NCI-H1417 treated with DMSO at 0.1 percent for 48 hours (cell line): ENCODE measurements at regions not wholly inside any gene's neighbourhood (a gene's known extent, or its start where the extent isn't known, plus 50 kb on each side); places are given as distances from the start of the nearest gene placed in this dataset.
"Not testable (repeated sequence)": the region's sequence is repeated elsewhere in the genome, so short reads cannot be mapped to it uniquely, and the experiment has no call there.

Experiments used
- DNase-seq: peaks from one replicate; lab custom pipeline; 2025; lab: John Stamatoyannopoulos, UW

GRCh38 chr6:7016226-7016625, 91.5 kb upstream of the RREB1 start:
- DNase-seq, result no peak

- no peak for DNase-seq
These were observed 86.5 kb upstream of the RREB1 start for GRCh38 chr6:7021301-7021700.

GRCh38 chr6:7025861-7026260, 81.9 kb upstream of the RREB1 start:
- no peak for DNase-seq

- not testable (repeated sequence) for DNase-seq
These were observed 78.8 kb upstream of the RREB1 start for GRCh38 chr6:7028963-7029362.

GRCh38 chr6:7030968-7031367, 76.8 kb upstream of the RREB1 start:
- DNase-seq, result not testable (repeated sequence)

GRCh38 chr6:7033202-7033601, 74.6 kb upstream of the RREB1 start:
- no peak for DNase-seq

- no peak for DNase-seq
These were observed 73.7 kb upstream of the RREB1 start for GRCh38 chr6:7034055-7034454.

GRCh38 chr6:7035837-7036249, 71.9 kb upstream of the RREB1 start:
- DNase-seq, result no peak

GRCh38 chr6:7041511-7042026, 66.2 kb upstream of the RREB1 start:
- no peak for DNase-seq

GRCh38 chr6:7042056-7042653, 65.6 kb upstream of the RREB1 start:
- no peak for DNase-seq

GRCh38 chr6:7042654-7043545, 64.9 kb upstream of the RREB1 start:
- DNase-seq, result no peak

- no peak for DNase-seq
These were observed 62.4 kb upstream of the RREB1 start for GRCh38 chr6:7045331-7045730.

GRCh38 chr6:7045746-7046145, 62.0 kb upstream of the RREB1 start:
- no peak for DNase-seq

- no peak for DNase-seq
These were observed 60.6 kb upstream of the RREB1 start for GRCh38 chr6:7047128-7047527.

- no peak for DNase-seq
These were observed 59.8 kb upstream of the RREB1 start for GRCh38 chr6:7047966-7048365.

GRCh38 chr6:7048894-7049293, 58.9 kb upstream of the RREB1 start:
- no peak for DNase-seq

- DNase-seq, result no peak
These were observed 57.8 kb upstream of the RREB1 start for GRCh38 chr6:7050004-7050403.

- no peak for DNase-seq
These were observed 56.6 kb upstream of the RREB1 start for GRCh38 chr6:7050872-7051779.

GRCh38 chr6:7051780-7052442, 55.9 kb upstream of the RREB1 start:
- no peak for DNase-seq

- DNase-seq, result no peak
These were observed 55.2 kb upstream of the RREB1 start for GRCh38 chr6:7052443-7053011.

GRCh38 chr6:7053125-7053774, 54.5 kb upstream of the RREB1 start:
- no peak for DNase-seq
